ENCODE measurements at regions not wholly inside any gene's neighbourhood (a gene's known extent, or its start where the extent isn't known, plus 50 kb on each side); places are given as distances from the start of the nearest gene placed in this dataset.
A peak's percentile ranks its signal among the peaks of the same experiment; 100 is the strongest.

DNA sequence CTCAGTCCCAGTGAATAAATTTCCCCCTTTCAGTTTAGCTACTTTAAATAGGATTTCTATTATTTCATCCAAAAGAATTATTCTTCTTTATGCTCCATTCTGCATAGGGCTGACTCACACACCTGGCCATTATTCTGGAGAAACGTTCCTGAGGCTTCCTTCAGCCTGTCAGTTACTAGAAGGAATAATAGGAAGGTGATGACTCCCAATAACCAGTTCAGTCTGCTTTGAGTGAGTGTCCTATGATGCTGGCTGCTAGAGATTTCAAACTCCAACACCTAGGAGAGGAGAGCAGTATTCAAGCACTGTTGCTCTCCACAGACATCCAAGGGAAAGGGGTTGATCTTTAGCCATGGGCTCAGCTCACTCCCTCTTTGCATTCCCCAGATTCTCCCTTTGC lies 117.8 kb downstream of the KCTD12 start:
- 29 to 40% methylated on average over 1 of the region's 1 CpG for WGBS, 2 donors

GRCh38 chr13:76764916-76765315 lies 121.3 kb downstream of the KCTD12 start:
- H3K36me3 ChIP-seq (replicated peaks in 1 of 2; ENCODE audit: insufficient read depth in 1 of 2, low read depth in 2 of 2): no peaks in the 10 kb centered on the region
- no peaks in the 10 kb centered on the region for H3K27me3 ChIP-seq
- H3K4me3 ChIP-seq: no peak overlapping the region
- WGBS, 2 donors: 56 to 58% methylated on average over 1 of the region's 1 CpG
- ATAC-seq: no peak
- H3K27ac ChIP-seq: peak overlapping the region in 1 of 4 donors; percentile 0
- H3K4me1 ChIP-seq: no peaks in the 10 kb centered on the region
- DNase-seq: no peak
- no peaks in the 10 kb centered on the region for H3K9me3 ChIP-seq
- no peak for TF ChIP-seq CTCF (IDR thresholded peaks at IDR 0.05)
- TF ChIP-seq POLR2A (IDR thresholded peaks at IDR 0.05): no peak
- intact Hi-C loops (cut with DNase I): no loop called here

More for the DNA sequence above, 117.8 kb downstream of the KCTD12 start:
- H3K9me3 ChIP-seq: no peaks in the 10 kb centered on the region
- no peaks in the 10 kb centered on the region for H3K27me3 ChIP-seq
- ATAC-seq (no peak), DNase-seq (no peak)
- no peak overlapping the region for H3K4me3 ChIP-seq
- no peaks in the 10 kb centered on the region for H3K4me1 ChIP-seq
- no peak for TF ChIP-seq CTCF (IDR thresholded peaks at IDR 0.05)
- TF ChIP-seq POLR2A (IDR thresholded peaks at IDR 0.05): no peak
- H3K27ac ChIP-seq: no peak overlapping the region
- H3K36me3 ChIP-seq (replicated peaks in 1 of 2; ENCODE audit: insufficient read depth in 1 of 2, low read depth in 2 of 2): no peaks in the 10 kb centered on the region
- intact Hi-C loops (cut with DNase I): no loop called here

- Histone ChIP-seq H3K4me3 (no peak overlapping the region), H3K27ac (peak overlapping the region in 1 of 4 donors; percentile 0), H3K27me3 (no peaks in the 10 kb centered on the region), H3K9me3 (no peaks in the 10 kb centered on the region), H3K36me3 (replicated peaks in 1 of 2; ENCODE audit: insufficient read depth in 1 of 2, low read depth in 2 of 2) (no peaks in the 10 kb centered on the region), H3K4me1 (no peaks in the 10 kb centered on the region)
- TF ChIP-seq CTCF (IDR thresholded peaks at IDR 0.05): no peak
- no peak for TF ChIP-seq POLR2A (IDR thresholded peaks at IDR 0.05)
- peak; percentile 60 for ATAC-seq
- intact Hi-C loops (cut with DNase I): no loop called here
- DNase-seq: peak in 3 of 4 donors; percentile 10 to 63 (median 22)
- WGBS, 2 donors: 45 to 64% methylated on average over 1 of the region's 1 CpG
Measured at GRCh38 chr13:76764429-76764828, 121.8 kb downstream of the KCTD12 start.

- Histone ChIP-seq H3K4me1 (no peaks in the 10 kb centered on the region), H3K27me3 (no peaks in the 10 kb centered on the region), H3K27ac (no peak overlapping the region), H3K9me3 (no peaks in the 10 kb centered on the region), H3K4me3 (no peak overlapping the region), H3K36me3 (replicated peaks in 1 of 2; ENCODE audit: insufficient read depth in 1 of 2, low read depth in 2 of 2) (no peaks in the 10 kb centered on the region)
- DNase-seq: no peak
- TF ChIP-seq CTCF (IDR thresholded peaks at IDR 0.05) (no peak), POLR2A (IDR thresholded peaks at IDR 0.05) (no peak)
- intact Hi-C loops (cut with DNase I): no loop called here
- 52 to 61% methylated on average over 2 of the region's 2 CpGs for WGBS, 2 donors
- ATAC-seq: no peak
Measured at GRCh38 chr13:76762721-76763120, 123.5 kb downstream of the KCTD12 start.

- Histone ChIP-seq H3K9me3 (no peaks in the 10 kb centered on the region), H3K36me3 (replicated peaks in 1 of 2; ENCODE audit: insufficient read depth in 1 of 2, low read depth in 2 of 2) (no peaks in the 10 kb centered on the region), H3K4me1 (no peaks in the 10 kb centered on the region), H3K4me3 (no peak overlapping the region), H3K27ac (no peak overlapping the region), H3K27me3 (no peaks in the 10 kb centered on the region)
- intact Hi-C loops (cut with DNase I): no loop called here
- TF ChIP-seq CTCF (IDR thresholded peaks at IDR 0.05) (no peak), POLR2A (IDR thresholded peaks at IDR 0.05) (no peak)
- DNase-seq: no peak
- no peak for ATAC-seq
- 91 to 96% methylated on average over 1 of the region's 1 CpG for WGBS, 2 donors
Measured at GRCh38 chr13:76759877-76760276, 126.3 kb downstream of the KCTD12 start.

All from body of pancreas (tissue), 4 donors.